ENCODE measurements at regions not wholly inside any gene's neighbourhood (a gene's known extent, or its start where the extent isn't known, plus 50 kb on each side); places are given as distances from the start of the nearest gene placed in this dataset.

DNA sequence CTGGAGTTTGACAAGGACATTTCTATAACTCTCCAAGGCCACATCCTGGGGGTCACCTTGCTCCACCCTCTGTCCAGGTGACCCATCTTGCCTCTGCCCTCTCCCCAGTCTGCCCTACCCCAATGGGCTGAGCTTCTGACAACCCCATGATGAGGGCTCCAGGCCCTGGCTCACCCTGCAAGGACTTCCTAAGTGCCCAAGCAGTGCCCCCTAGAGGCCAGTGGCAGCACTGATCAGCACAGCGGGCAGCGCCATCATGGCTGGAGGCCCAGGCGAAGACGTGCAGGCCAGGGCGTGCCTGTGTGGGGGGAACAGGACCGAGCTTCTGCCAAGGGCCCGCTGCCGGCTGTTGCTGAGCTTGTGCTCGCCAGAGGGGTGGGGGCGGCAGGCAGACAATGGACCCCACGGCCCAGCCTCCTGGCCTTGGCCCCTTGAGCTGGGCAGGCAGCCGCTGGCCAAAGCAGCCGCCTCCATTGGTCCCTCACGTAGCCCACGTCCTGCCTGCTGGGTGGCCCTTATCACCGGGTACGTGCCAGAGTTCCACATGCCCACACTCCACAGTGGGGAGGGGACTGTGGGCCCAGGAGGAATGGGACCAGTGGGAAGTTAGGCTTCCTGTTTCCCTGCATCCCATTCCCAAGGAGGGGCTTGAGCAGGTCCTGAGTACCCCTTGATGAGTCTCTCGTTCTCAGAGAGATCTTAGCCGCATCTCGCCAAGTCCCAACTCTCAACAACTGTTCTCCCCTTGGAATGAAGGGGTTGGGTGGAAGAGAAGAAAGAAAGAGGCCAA lies 64.3 kb downstream of the MRPL14 start:
- H3K4me1 ChIP-seq (ENCODE audit: control insufficient read depth, insufficient read depth, low read length) = 0 out of 2 replicates have a peak, but pooled peaks cover 6% of the 10 kb centered on the region
- no peak overlapping the region for H3K9ac ChIP-seq (ENCODE audit: low read depth, low read length)
- no peaks in the 10 kb centered on the region for H3K36me3 ChIP-seq (ENCODE audit: control insufficient read depth, insufficient read depth, low read length)
- H3K9me3 ChIP-seq (ENCODE audit: control insufficient read depth, insufficient read depth, low read length) = no peaks in the 10 kb centered on the region
- no peak overlapping the region for H3K4me3 ChIP-seq (ENCODE audit: low read depth, low read length)
- no peak overlapping the region for H3K27ac ChIP-seq (ENCODE audit: low read depth, low read length)
- H3K27me3 ChIP-seq (ENCODE audit: control insufficient read depth, insufficient read depth, low read length) = no peaks in the 10 kb centered on the region

DNA sequence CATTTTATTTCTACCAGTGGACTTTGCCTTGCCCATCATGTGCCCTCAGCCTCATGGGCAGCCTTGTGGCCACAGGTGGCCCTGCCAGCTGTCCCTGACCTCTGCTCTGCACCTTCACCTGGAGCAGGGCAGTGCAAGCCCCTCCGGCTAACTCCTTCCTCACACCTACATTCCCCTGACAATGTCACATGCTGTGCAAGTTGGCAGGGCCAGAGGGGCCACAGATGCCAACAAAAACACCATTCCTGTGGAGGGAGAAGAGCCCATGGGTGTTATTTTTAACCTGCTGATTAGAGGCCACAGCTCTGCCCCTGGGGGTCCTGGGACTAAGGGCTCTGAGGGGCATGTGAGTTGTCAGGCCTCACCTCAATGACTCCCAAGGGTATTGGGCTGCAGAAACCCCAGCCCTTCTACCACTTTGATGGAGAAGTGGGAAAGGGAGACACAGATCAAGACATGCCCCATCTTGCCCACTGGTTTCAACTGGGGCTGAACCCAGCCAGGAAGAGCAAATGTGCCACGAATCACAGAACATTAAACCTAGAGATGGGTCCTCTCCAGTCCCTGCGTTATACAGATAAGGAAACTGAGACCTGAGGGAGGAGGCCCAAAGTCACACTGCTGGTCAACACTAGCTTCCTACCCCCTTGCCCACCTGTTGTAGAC lies 65.0 kb downstream of the MRPL14 start:
- Histone ChIP-seq H3K36me3 (ENCODE audit: control insufficient read depth, insufficient read depth, low read length) (no peaks in the 10 kb centered on the region), H3K4me1 (ENCODE audit: control insufficient read depth, insufficient read depth, low read length) (0 out of 2 replicates have a peak, but pooled peaks cover 6% of the 10 kb centered on the region), H3K9ac (ENCODE audit: low read depth, low read length) (no peak overlapping the region), H3K9me3 (ENCODE audit: control insufficient read depth, insufficient read depth, low read length) (no peaks in the 10 kb centered on the region), H3K4me3 (ENCODE audit: low read depth, low read length) (no peak overlapping the region), H3K27me3 (ENCODE audit: control insufficient read depth, insufficient read depth, low read length) (no peaks in the 10 kb centered on the region), H3K27ac (ENCODE audit: low read depth, low read length) (no peak overlapping the region)

DNA sequence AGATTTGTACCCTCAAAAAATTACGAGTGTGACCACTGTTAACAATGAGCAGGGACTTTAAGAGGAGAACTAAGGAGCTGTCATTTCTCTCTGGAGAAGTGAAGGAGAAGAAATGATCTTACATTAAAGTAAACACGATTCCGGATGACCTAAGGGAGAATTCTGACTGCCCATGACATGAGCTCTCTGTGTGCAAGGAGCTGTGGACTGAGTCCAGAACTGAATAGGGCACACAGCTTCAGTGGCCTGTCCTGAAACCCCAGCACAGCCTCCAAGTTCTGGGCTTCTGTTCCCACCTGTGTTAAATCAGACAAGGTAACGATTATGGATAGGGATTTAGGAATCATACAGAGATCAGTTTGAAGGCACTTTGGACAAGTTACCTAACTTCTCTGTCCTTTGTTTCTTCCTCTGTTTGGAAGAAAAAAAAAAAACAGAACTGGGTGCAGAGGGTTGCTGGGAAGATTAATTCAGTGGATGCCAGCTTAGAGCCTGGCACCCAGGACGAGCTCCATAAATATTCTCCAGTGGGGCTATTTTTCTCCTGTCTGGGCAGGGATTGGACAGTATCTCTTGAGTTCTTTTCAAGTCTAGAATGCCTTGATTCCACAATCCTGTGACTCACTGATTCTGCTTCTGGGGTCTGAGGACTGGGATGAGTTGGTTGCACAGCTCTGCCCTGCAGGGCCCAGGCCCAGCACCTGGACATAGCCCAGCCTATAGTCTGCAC lies 65.7 kb downstream of the MRPL14 start:
- H3K27ac ChIP-seq (ENCODE audit: low read depth, low read length) = no peak overlapping the region
- H3K9me3 ChIP-seq (ENCODE audit: control insufficient read depth, insufficient read depth, low read length) = no peaks in the 10 kb centered on the region
- no peak overlapping the region for H3K4me3 ChIP-seq (ENCODE audit: low read depth, low read length)
- no peaks in the 10 kb centered on the region for H3K27me3 ChIP-seq (ENCODE audit: control insufficient read depth, insufficient read depth, low read length)
- H3K4me1 ChIP-seq (ENCODE audit: control insufficient read depth, insufficient read depth, low read length) = 0 out of 2 replicates have a peak, but pooled peaks cover 6% of the 10 kb centered on the region
- H3K9ac ChIP-seq (ENCODE audit: low read depth, low read length) = no peak overlapping the region
- H3K36me3 ChIP-seq (ENCODE audit: control insufficient read depth, insufficient read depth, low read length) = no peaks in the 10 kb centered on the region

DNA sequence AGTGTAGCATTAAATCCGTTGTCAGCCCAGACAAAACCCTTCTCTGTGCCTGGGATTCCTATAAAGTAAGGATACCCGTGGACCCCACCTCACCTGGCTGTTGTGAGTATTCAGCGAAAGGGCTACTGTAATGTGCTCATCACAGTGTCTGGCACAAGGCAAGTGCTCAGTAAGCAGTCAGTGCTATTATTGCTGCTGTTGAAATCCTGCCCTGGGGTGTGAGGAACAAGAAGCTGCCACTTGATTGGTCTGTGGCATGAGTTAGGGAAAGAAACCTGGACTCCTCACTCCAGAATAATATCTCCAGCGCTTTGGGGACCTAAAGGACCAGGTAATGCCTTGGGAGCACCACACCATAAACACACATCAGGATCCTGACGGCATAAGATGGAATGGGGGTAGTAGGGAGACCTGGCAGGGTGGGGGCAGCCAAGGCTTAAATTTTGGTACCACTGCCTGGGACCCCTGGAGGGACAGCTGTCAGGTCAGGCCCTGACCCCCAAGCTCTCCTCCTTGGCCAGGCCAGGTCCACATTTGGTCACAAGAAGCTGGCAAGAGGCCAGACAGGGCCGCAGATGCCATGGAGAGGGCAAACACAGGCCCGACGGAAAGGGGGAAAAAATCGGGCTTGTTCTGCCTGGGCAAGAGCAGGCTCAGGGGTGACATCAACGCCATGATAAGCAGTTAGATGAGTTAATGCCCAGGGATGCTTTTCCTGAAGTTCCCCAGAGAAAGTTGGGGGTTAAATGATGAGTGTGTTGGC lies 66.5 kb downstream of the MRPL14 start:
- H3K27me3 ChIP-seq (ENCODE audit: control insufficient read depth, insufficient read depth, low read length) = no peaks in the 10 kb centered on the region
- no peaks in the 10 kb centered on the region for H3K36me3 ChIP-seq (ENCODE audit: control insufficient read depth, insufficient read depth, low read length)
- H3K9me3 ChIP-seq (ENCODE audit: control insufficient read depth, insufficient read depth, low read length) = no peaks in the 10 kb centered on the region
- no peak overlapping the region for H3K4me3 ChIP-seq (ENCODE audit: low read depth, low read length)
- no peak overlapping the region for H3K27ac ChIP-seq (ENCODE audit: low read depth, low read length)
- 0 out of 2 replicates have a peak, but pooled peaks cover 6% of the 10 kb centered on the region for H3K4me1 ChIP-seq (ENCODE audit: control insufficient read depth, insufficient read depth, low read length)
- H3K9ac ChIP-seq (ENCODE audit: low read depth, low read length) = no peak overlapping the region

DNA sequence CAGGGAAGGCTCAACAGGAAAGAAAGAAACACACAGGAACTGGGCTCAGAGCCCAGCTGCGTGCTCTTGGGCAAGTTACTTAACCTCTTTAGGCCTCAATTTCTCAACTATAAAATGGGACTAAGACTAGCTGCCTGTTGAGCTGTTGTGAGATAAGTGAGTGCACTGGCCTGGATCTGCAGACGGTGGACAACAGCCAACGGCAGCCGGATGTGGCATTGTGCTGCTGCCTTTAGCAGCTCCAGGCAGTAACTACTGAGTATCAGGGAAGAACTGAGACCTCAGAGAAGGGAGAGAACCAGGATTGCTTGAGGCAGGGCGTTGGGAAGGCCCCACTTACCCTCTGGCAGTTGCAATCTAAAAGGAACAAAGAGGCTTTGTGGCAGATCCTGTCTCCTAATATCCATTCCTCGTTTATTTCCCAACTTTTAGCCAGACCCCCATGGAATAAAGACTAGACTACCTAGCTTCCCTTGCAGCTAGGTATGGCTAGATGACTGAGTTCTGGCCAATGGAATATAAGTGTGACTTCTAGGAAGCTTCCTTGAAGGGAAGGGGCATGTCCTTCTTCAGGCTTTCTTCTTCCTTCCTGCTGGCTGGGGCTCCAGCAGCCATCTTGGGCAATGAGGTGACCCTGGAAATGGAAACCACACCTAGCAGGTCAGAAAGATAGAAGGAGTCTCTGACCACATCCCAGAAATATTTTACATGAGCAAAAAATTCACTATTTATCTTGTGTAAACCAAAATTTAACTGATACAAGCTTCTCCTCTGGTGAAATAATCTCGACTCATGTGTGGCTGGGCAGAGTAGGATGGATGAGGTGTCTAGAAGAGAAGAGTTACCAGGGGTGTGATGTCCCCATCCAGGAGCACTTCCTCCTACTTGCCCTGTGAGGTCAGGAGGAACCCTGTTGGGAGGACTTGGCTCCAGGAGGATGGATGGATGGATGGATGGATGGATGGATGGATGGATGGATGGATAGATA lies 67.6 kb downstream of the MRPL14 start:
- no peak overlapping the region for H3K4me3 ChIP-seq (ENCODE audit: low read depth, low read length)
- no peaks in the 10 kb centered on the region for H3K27me3 ChIP-seq (ENCODE audit: control insufficient read depth, insufficient read depth, low read length)
- no peak overlapping the region for H3K27ac ChIP-seq (ENCODE audit: low read depth, low read length)
- H3K9me3 ChIP-seq (ENCODE audit: control insufficient read depth, insufficient read depth, low read length) = no peaks in the 10 kb centered on the region
- no peak overlapping the region for H3K9ac ChIP-seq (ENCODE audit: low read depth, low read length)
- H3K4me1 ChIP-seq (ENCODE audit: control insufficient read depth, insufficient read depth, low read length) = 0 out of 2 replicates have a peak, but pooled peaks cover 6% of the 10 kb centered on the region
- H3K36me3 ChIP-seq (ENCODE audit: control insufficient read depth, insufficient read depth, low read length) = no peaks in the 10 kb centered on the region

DNA sequence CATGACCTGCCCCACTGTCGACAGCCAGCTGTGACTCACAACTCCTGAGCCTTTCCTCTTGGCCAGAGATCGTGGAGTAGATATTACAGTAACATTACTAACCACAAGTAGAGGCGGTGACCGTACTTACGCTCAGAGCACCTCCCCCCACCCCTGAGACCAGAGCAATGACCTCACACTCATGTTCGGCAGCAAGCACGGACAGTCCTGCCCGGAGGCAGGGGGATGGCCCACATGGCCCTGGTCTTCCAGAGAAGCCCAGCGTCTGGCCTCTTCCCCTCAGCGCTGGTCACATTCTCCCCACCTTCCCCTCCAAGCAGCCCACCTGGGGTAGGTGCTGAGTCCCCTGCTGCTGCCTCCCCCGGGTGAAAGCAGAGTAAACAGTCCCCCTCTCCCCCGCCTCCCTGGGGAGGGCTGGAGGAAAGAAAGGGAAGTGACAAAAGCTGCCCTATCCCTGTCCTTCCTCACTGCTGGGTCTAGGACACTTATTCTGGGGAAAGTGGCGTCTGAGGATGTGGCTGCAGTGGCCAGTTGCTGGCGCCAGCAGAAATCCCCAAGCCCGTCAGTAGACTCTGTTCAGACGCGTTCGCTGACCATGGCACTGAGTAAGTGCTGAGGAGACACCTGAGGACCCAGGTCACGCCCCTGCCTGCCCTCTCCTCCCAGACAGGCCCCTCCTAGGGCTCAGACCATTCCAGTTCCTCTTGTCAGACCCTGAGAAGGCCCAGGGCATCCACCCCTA lies 68.5 kb downstream of the MRPL14 start:
- no peak overlapping the region for H3K9ac ChIP-seq (ENCODE audit: low read depth, low read length)
- H3K27me3 ChIP-seq (ENCODE audit: control insufficient read depth, insufficient read depth, low read length) = no peaks in the 10 kb centered on the region
- no peak overlapping the region for H3K4me3 ChIP-seq (ENCODE audit: low read depth, low read length)
- 0 out of 2 replicates have a peak, but pooled peaks cover 6% of the 10 kb centered on the region for H3K4me1 ChIP-seq (ENCODE audit: control insufficient read depth, insufficient read depth, low read length)
- no peak overlapping the region for H3K27ac ChIP-seq (ENCODE audit: low read depth, low read length)
- H3K9me3 ChIP-seq (ENCODE audit: control insufficient read depth, insufficient read depth, low read length) = no peaks in the 10 kb centered on the region
- H3K36me3 ChIP-seq (ENCODE audit: control insufficient read depth, insufficient read depth, low read length) = no peaks in the 10 kb centered on the region

DNA sequence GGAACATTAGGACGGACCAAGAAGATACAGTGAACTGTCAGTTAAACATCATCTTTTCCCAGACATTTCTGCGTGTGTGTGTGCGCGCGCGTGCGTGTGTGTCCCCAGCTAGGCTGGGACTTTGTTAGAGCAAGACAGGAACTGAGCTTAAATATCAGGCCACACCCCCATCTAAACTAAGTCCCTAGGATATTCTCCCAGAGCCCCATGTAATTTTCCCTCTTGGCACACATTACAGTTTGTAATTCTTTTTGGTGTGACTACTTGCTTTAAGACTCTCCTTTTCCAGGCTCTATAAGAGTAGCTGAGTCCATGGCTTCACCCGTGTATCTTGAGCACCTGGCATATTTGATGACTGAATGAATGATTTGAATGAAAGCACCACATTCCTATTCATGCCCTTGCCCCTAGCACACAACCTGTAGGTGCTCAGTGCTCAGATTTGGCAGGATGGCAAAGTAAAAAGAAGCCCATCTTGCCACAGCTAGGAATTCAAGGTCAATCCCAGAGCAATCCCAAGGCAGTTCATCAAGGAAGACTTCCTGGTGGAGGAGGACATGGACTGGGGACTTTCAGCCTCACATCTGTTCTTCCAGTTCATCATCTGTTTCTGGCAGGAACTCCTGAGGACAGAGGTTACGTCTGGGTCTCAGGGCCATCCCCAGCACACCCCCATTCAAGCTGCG lies 69.2 kb downstream of the MRPL14 start:
- 0 out of 2 replicates have a peak, but pooled peaks cover 7% of the 10 kb centered on the region for H3K4me1 ChIP-seq (ENCODE audit: control insufficient read depth, insufficient read depth, low read length)
- H3K27me3 ChIP-seq (ENCODE audit: control insufficient read depth, insufficient read depth, low read length) = no peaks in the 10 kb centered on the region
- H3K9ac ChIP-seq (ENCODE audit: low read depth, low read length) = no peak overlapping the region
- no peak overlapping the region for H3K27ac ChIP-seq (ENCODE audit: low read depth, low read length)
- H3K4me3 ChIP-seq (ENCODE audit: low read depth, low read length) = no peak overlapping the region
- no peaks in the 10 kb centered on the region for H3K9me3 ChIP-seq (ENCODE audit: control insufficient read depth, insufficient read depth, low read length)
- H3K36me3 ChIP-seq (ENCODE audit: control insufficient read depth, insufficient read depth, low read length) = no peaks in the 10 kb centered on the region

DNA sequence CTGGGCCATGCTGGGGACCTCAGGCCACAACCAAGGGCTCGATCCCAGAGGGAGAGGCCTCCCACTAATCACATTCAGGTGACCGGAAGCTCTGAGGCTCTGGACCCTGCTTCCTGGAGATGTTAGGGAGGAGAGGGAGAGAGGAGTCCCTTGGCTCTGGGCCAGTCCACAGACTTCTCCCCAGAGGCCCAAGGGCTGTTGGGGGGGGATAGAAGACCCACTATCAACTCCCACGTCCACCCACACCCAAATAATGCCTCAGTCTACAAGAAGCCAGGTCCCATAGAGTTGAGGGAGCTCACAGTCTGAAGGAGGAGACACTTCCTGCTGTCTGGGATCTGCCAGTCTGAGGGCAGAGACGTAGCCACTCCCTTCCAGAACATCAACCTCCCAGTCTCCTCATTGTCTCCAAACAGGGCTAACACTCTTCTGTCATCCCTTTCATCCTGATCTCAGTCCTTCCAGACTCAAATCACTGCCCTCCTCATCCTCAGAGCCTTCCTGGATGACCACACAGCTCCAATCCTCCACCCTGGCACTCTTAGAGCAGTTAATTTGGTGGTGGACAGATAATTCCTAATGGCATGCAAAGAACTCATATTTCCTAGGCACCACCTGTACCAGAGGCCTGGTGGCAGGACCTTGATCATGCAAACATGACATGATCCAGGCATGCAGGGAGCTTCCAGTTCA lies 69.9 kb downstream of the MRPL14 start:
- no peaks in the 10 kb centered on the region for H3K27me3 ChIP-seq (ENCODE audit: control insufficient read depth, insufficient read depth, low read length)
- no peak overlapping the region for H3K27ac ChIP-seq (ENCODE audit: low read depth, low read length)
- peaks cover 12% of the 10 kb centered on the region; the same call in 1 of the 2 replicates for H3K4me1 ChIP-seq (ENCODE audit: control insufficient read depth, insufficient read depth, low read length)
- H3K4me3 ChIP-seq (ENCODE audit: low read depth, low read length) = no peak overlapping the region
- no peaks in the 10 kb centered on the region for H3K36me3 ChIP-seq (ENCODE audit: control insufficient read depth, insufficient read depth, low read length)
- H3K9ac ChIP-seq (ENCODE audit: low read depth, low read length) = no peak overlapping the region
- H3K9me3 ChIP-seq (ENCODE audit: control insufficient read depth, insufficient read depth, low read length) = no peaks in the 10 kb centered on the region

Data from HUES48 (cell line).